NCI-H1930 (cell line): ENCODE measurements at regions not wholly inside any gene's neighbourhood (a gene's known extent, or its start where the extent isn't known, plus 50 kb on each side); places are given as distances from the start of the nearest gene placed in this dataset.

Source experiments
- DNase-seq, 2 experiments: peaks; one replicate each; lab custom pipeline; 2025; lab: John Stamatoyannopoulos, UW

- DNase-seq: no peak
Measured at GRCh38 chr18:73099759-73100158, 232.0 kb upstream of the NETO1 start.

- DNase-seq: no peak
Measured at GRCh38 chr18:73093687-73094250, 226.0 kb upstream of the NETO1 start.

GRCh38 chr18:73088445-73088844 lies 220.7 kb upstream of the NETO1 start:
- DNase-seq: no peak

DNA sequence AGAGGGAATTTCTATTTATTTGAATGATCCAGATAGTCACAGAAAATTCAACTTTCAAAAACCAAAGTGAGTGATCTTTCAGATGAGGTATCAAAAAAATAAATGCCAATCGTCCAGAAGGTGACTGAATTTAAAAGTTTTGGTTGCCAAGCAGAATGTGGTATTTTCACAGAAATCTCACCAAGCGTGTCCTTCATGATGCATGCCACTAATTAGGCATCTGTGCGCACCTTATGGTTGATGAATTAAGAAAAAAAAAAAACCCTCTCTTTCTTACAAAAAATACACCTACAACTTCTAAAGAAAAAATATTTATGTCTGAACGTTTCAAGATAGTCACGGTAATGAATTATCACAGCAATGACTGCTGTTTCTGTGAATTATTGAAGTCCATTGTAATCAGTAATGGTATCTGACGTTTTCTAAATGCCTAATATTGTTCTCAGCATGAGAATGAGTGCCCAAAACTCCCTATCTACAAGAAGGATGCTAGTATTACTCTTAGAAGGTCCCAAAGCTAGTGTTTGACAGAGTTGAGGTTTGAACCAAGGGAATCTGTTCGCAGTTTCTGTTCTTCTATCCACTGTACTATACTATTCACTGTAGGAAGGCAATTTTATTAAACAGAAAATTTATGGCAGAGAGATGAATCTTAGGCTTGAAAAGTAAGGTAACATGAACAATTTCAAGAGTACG lies 219.6 kb upstream of the NETO1 start:
- no peak for DNase-seq

DNA sequence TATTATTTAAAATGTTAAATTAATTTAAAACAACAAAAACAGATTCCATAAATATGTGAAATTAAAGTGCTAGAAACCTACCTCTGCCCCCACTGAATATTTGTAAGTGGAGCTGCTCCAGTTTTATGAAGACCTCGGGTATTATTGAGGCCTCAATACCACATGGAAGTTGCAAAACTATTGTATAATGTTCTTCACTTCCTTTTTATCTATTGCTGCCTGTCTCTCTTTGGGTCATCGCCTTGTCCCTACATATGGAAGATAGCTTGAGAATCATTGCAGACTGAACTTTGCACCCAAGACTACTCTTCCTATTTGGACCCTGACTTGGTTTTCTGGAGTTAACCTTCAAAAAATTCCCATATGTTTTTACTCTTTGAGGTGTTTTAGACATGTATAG lies 212.1 kb upstream of the NETO1 start:
- no peak for DNase-seq

DNA sequence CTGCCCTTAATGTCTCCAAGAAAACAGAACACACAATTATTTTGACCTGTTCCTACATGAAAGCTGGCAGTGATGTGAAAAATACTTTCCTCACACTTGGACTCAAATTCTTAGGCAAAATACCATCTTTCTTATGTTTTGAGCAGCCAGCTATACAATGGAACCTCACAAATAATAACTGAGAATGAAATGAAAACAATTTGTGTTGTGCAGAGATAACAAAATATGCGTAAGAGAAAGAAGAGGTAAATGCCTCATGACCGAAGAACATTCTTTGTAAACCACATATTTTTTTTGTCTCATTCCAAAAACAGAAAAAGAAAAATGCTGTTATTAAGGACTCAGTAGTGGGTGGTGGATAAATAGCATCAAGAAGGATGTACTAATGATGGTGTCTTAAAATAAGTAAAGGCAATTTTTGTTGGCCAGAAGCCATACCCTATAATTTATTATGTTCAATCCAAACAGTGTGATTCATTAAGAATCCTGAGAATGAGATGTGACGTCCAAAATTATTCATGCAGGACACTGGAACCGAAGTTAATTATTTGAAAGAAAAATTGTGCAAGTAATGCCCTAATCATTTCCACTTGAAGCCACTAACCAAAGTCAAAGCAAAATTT lies 193.0 kb upstream of the NETO1 start:
- DNase-seq: no peak

GRCh38 chr18:73059280-73059679 lies 191.5 kb upstream of the NETO1 start:
- no peak for DNase-seq

DNA sequence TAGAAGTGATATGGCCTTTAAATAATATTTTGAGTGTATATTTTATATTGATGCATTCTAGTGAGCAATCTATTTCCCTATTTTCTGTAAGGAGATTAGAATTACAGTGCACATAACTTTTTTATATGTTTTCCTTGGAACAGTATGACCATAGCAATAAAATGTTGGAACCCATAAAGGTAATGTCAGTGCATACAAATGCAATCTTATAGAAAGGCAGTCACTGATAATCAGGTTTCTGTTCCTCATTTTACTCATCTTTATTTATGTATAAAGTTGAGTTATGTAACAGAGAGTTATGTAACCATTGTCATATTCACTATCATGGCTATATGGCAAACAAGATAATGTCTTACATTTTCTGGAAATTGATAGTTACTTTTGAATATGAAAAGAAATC lies 179.9 kb upstream of the NETO1 start:
- DNase-seq: no peak

DNA sequence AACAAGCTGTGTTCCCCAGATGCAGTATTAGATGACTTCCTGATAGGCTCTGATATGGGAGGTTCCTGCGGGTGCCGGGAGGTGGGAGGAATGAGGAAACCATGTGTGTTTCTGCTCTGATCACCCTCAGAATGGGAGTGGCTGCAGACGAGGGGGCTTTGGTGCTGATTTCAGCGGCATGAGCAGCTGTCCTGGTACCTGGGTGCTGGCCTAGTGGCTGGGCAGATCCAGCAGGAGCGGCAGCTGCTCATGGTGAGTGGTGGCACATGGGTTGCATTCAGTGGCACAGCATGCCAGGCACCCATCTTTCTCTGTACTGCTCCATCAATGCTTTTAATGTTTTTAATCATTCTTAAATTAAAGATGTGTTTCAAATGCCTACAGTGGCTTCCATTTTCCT lies 177.2 kb upstream of the NETO1 start:
- DNase-seq: no peak

DNA sequence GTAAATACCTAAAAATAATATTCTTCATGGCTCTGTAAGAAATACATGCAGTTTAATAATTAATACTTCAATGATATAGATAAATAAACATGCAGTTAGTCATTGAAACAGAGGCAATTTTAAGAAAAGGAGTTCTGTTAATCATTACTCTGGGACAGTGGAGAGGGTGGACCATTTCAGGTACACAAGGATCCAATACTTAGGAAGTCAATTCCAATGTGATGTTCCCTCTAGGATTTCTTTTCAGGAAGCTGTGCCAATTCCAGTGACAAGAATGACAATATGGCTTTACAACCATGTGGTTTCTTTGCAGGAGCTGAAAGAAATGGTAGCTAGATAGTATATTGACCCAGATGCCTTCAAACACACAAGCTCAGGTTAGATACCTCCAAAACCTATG lies 175.8 kb upstream of the NETO1 start:
- peak in 1 of 2 experiments; percentile 14 for DNase-seq

GRCh38 chr18:73043211-73043610 lies 175.4 kb upstream of the NETO1 start:
- DNase-seq: peak; percentile 79 to 90

DNA sequence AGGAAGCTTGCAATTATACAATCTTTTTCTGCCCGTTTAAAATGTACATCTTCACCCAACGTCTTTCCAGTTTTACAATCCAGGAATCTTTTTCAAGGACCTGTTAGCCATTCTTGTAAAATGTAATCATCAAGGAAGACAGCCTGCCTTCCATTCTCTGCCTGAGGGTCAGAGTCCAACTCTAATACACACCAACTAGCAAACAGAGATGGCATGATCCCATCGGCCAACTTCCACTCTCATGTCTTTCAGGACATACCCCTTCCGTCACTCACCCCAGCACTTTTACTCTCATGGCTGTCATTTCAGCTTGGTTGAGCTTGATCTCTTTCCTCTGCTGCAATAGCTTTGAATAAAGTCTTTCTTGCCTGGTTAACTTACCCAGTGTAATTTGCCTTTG lies 172.5 kb upstream of the NETO1 start:
- DNase-seq: no peak

DNA sequence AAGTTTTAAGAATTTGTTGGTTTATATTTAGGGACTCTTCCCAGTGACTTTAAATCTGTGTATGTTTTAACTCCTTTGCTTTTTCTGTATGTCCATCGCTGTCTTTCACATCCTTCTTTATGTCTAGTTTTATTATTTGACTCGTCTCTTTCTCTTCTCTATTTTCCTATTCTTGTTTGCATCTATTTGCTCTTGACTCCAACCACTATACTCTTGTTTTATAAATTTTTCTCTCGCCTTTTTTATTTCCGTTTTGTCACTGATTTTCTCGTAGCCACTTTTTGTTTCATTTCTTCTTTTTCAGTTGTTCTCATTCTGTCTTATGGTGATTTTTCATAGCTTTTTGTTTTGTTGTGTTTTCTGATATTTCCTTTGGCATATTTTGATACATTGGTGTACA lies 170.5 kb upstream of the NETO1 start:
- DNase-seq: no peak

- DNase-seq: no peak
Measured at GRCh38 chr18:73023975-73024374, 156.2 kb upstream of the NETO1 start.

GRCh38 chr18:73009691-73010090 lies 141.9 kb upstream of the NETO1 start:
- no peak for DNase-seq

DNA sequence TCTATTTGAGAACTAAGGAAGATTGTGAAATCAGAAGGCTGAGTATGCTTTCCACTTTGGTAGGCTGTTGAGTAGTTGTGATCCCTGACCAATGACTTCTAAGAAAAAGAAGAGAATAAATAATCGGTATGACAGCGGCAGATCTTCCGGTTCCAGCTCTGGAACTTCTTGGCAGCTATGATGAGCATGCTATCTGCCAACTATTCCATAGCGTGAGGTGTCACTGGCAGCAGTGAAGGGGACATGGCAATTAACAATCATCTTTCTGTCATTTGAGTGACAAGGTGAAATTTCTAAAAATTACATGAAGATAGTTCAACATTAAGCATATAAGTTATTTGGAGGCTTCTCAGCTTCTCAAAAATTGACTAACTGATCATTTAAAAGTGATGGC lies 140.1 kb upstream of the NETO1 start:
- no peak for DNase-seq

DNA sequence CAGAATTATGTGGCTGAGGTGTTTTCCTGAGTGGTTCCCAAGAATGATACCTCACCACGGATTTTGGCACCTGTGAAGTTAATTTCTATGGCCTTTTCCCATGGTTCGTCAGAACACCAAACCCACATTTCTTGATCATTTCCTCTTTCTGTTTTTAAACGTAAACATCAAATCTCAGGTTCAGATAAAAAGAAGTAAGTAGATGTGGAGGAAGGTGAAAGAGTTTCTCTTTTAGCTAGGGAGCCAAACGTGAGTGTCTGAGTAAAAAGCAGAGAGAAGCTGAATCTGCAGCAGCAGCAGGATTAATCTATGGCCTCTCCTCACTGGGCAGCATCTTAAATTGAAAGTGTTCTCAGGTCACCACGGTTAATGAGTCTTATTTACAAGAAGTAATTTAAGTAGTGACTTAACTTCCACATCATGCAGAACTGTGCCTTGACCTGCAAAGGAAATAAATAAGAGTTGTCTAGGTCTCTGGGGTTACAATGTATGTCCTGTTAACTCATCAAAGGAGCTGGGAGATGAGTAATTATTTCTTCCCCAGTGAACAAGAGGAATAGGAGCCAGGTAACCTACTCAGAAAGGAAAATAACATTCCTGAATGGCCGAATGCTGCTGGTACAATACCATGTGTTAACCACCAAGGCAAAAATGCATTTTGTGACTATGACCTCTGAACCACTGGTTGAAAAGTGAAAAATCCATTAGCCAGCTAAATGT lies 139.6 kb upstream of the NETO1 start:
- no peak for DNase-seq

- no peak for DNase-seq
Measured at GRCh38 chr18:73006331-73006730, 138.5 kb upstream of the NETO1 start.

GRCh38 chr18:73004260-73004659 lies 136.5 kb upstream of the NETO1 start:
- DNase-seq: no peak

- DNase-seq: no peak
Measured at GRCh38 chr18:72999971-73000607, 132.3 kb upstream of the NETO1 start.

GRCh38 chr18:72995558-72995957 lies 127.8 kb upstream of the NETO1 start:
- no peak for DNase-seq

- DNase-seq: no peak
Measured at GRCh38 chr18:72993250-72993649, 125.5 kb upstream of the NETO1 start.

- DNase-seq: no peak
Measured at GRCh38 chr18:72991379-72991778, 123.6 kb upstream of the NETO1 start.
